SK-N-SH (cell line): ENCODE measurements at regions not wholly inside any gene's neighbourhood (a gene's known extent, or its start where the extent isn't known, plus 50 kb on each side); places are given as distances from the start of the nearest gene placed in this dataset.

ENCODE experiments used
- EP300 ChIP-seq, 2 experiments: IDR thresholded peaks; 2 replicates each; pipeline versions ENCODE4 v1.4.0 to v1.6.1; 2012; ENCODE audit warnings: borderline replicate concordance in 1 of 2, low read depth in 1 of 2, low read length in 1 of 2
- FOSL2 ChIP-seq: IDR thresholded peaks from 2 replicates; pipeline ENCODE4 v1.4.0; 2012; ENCODE audit warnings: low read depth, mild to moderate bottlenecking, moderate library complexity, borderline replicate concordance
- NFIC ChIP-seq: IDR thresholded peaks from 2 replicates; pipeline ENCODE4 v1.4.0; 2012; ENCODE audit warnings: borderline replicate concordance
- POLR2AphosphoS5 ChIP-seq: IDR thresholded peaks from 2 replicates; pipeline ENCODE4 v1.6.1; 2012; ENCODE audit warnings: low read depth, low read length
- RCOR1 ChIP-seq: fragments of 150-350 bp; IDR thresholded peaks from 2 replicates; pipeline ENCODE4 v1.6.1; 2017; ENCODE audit warnings: antibody characterized with exemption, low read length
- RFX5 ChIP-seq: IDR thresholded peaks from 2 replicates; pipeline ENCODE4 v1.6.1; 2012; ENCODE audit warnings: mild to moderate bottlenecking, improper control_type of control experiment, low read length
- TAF1 ChIP-seq: IDR thresholded peaks from 2 replicates; pipeline ENCODE4 v1.6.1; 2012; ENCODE audit warnings: low read depth, mild to moderate bottlenecking, low read length, moderate library complexity, borderline replicate concordance
- TCF12 ChIP-seq: IDR thresholded peaks from 2 replicates; pipeline ENCODE4 v1.4.0; 2012
- USF2 ChIP-seq: fragments of 150-350 bp; IDR thresholded peaks from 2 replicates; pipeline ENCODE4 v1.6.1; 2017; ENCODE audit warnings: antibody characterized with exemption, low read length, low read depth, borderline replicate concordance
- YY1 ChIP-seq: IDR thresholded peaks from 2 replicates; pipeline ENCODE4 v1.4.0; 2012; ENCODE audit warnings: low read depth, mild to moderate bottlenecking
- ZBTB33 ChIP-seq: IDR thresholded peaks from 2 replicates; pipeline ENCODE4 v1.4.0; 2012; ENCODE audit warnings: low read depth, borderline replicate concordance
- TF ChIP-seq, protein P1 (sequence below): fragments of 200-600 bp; sonication (generic); IDR thresholded peaks from 2 replicates; pipeline ENCODE4 v1.6.1; 2017; ENCODE audit warnings: antibody characterized with exemption, mild to moderate bottlenecking, moderate library complexity
- TF ChIP-seq, protein P2 (sequence below): IDR thresholded peaks from 2 replicates; pipeline ENCODE4 v1.4.0; 2012; ENCODE audit warnings: low read depth

DNA sequence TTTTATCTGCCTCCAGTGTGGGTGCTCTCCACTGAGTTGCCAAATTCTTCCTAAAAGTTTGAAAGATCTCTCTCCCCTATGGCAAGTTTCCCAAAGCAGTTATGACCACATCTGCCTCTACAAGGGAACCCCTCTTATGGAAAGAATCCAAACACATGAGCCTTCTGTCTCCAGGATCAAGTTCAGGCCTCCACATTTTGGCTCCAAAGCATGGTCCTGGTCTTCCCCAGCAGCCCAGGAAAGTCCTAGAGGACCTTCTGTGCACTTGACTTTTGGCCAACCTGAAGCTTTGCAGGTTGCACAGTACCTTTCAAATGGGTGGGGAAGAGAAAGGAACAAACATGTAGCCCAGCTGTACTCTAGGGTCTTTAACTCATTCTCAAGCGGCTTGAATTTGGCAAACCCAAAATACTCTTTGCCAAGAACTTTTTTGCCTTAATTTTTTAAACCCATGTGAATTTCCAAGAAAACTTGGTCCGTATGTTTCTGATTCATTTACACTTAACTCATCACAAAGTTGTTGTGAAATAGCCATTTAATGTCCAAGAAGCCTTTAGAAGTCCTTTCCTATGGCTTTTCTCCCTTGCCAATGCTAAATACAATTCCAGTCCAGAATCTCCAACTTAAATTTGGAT, 240.1 kb upstream of the TBX18 start:
- TF ChIP-seq RCOR1 (no peak), TAF1 (no peak), POLR2AphosphoS5 (no peak), ZBTB33 (no peak), USF2 (no peak), EP300 (IDR thresholded peaks at IDR 0.05; ENCODE audit: borderline replicate concordance in 1 of 2, low read depth in 1 of 2, low read length in 1 of 2) (no peak), FOSL2 (no peak), TCF12 (no peak), RFX5 (no peak), YY1 (no peak), NFIC (no peak)
- TF ChIP-seq, protein P1, sequence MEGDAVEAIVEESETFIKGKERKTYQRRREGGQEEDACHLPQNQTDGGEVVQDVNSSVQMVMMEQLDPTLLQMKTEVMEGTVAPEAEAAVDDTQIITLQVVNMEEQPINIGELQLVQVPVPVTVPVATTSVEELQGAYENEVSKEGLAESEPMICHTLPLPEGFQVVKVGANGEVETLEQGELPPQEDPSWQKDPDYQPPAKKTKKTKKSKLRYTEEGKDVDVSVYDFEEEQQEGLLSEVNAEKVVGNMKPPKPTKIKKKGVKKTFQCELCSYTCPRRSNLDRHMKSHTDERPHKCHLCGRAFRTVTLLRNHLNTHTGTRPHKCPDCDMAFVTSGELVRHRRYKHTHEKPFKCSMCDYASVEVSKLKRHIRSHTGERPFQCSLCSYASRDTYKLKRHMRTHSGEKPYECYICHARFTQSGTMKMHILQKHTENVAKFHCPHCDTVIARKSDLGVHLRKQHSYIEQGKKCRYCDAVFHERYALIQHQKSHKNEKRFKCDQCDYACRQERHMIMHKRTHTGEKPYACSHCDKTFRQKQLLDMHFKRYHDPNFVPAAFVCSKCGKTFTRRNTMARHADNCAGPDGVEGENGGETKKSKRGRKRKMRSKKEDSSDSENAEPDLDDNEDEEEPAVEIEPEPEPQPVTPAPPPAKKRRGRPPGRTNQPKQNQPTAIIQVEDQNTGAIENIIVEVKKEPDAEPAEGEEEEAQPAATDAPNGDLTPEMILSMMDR, result no peak
- TF ChIP-seq, protein P2, sequence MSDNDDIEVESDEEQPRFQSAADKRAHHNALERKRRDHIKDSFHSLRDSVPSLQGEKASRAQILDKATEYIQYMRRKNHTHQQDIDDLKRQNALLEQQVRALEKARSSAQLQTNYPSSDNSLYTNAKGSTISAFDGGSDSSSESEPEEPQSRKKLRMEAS, result no peak
